Cardiac fibroblast (primary cell): ENCODE measurements at regions not wholly inside any gene's neighbourhood (a gene's known extent, or its start where the extent isn't known, plus 50 kb on each side); places are given as distances from the start of the nearest gene placed in this dataset.

Experiments used
- DNase-seq, 2 donors: peaks; one replicate each; pipeline versions ENCODE4 v3.0.0 to v3.0.0-alpha.2; 2010; ENCODE audit warnings: low read depth in 2 of 2
- H3K4me3 ChIP-seq, 2 donors: replicated peaks in 1 of 2; 1 replicate in 1 of 2; 2 replicates in 1 of 2; pipeline ENCODE4 v1.5.1; 2011; ENCODE audit warnings: low read depth in 2 of 2, low read length in 2 of 2, mild to moderate bottlenecking in 2 of 2, moderate library complexity in 1 of 2
- CTCF ChIP-seq: IDR thresholded peaks from one replicate; pipeline ENCODE4 v1.5.1; 2011; ENCODE audit warnings: low read depth, mild to moderate bottlenecking, low read length, inconsistent platforms

DNA sequence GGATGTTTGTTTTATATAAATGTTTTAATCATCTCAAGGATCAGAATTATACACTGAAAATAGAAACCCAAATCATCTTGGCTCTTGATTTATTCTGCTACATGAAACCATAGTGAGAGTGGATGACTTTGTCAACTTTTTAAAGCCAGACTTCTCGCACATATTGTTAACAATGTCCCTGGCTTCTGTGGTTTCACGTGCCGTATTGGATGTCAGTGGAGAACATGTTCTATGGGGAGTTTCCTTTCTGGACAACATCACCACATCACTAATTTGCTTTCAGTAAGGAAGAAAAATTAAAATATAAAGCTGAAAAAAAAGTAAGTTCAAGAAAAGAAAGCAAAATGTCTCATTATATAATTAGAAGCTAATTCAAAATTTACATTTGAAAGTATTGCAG lies 297.1 kb upstream of the MME start:
- no peak for TF ChIP-seq CTCF
- no peak overlapping the region for H3K4me3 ChIP-seq
- no peak for DNase-seq

- TF ChIP-seq CTCF = no peak
- no peak overlapping the region for H3K4me3 ChIP-seq
- DNase-seq = no peak
Measured at GRCh38 chr3:154782151-154782550, 298.0 kb upstream of the MME start.

- no peak for TF ChIP-seq CTCF
- DNase-seq = no peak
Measured at GRCh38 chr3:154781595-154781994, 298.5 kb upstream of the MME start.

GRCh38 chr3:154780263-154780662 lies 299.9 kb upstream of the MME start:
- H3K4me3 ChIP-seq = no peak overlapping the region
- no peak for TF ChIP-seq CTCF
- DNase-seq = no peak

More at GRCh38 chr3:154781595-154781994, 298.5 kb upstream of the MME start:
- no peak overlapping the region for H3K4me3 ChIP-seq

- TF ChIP-seq CTCF = no peak
- H3K4me3 ChIP-seq = no peak overlapping the region
- DNase-seq = peak; percentile 61 to 70
Measured at GRCh38 chr3:154779571-154779970, 300.5 kb upstream of the MME start.

DNA sequence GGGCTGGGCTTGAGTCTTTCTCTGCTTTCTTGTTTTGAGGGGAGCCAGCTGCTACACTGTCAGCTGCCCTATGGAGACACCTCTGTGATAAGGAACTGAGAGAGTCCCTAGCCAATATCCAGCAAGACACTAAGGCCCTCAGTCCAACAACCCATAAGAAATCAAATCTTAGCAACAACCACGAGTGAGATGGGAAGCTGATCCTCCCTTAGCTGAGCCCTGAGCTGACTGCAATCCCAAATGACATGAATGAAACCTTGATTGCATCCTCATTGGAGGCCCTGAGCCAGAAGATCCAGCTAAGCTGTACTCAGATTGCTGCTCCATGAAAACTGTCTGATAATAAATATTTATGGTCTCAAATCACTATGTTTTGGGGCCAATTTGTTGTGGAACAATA lies 302.1 kb upstream of the MME start:
- no peak overlapping the region for H3K4me3 ChIP-seq
- TF ChIP-seq CTCF = no peak
- peak in 1 of 2 donors; percentile 14 for DNase-seq

- no peak for DNase-seq
- no peak overlapping the region for H3K4me3 ChIP-seq
- no peak for TF ChIP-seq CTCF
Measured at GRCh38 chr3:154776549-154777225, 303.4 kb upstream of the MME start.
